Fibroblast of villous mesenchyme (primary cell): ENCODE measurements at regions not wholly inside any gene's neighbourhood (a gene's known extent, or its start where the extent isn't known, plus 50 kb on each side); places are given as distances from the start of the nearest gene placed in this dataset.

Experiments used
- DNase-seq: peaks from one replicate; pipeline ENCODE4 v3.0.0-alpha.2; 2010; ENCODE audit warnings: low read depth
- H3K4me3 ChIP-seq: 2 replicates; pipeline ENCODE4 v1.5.1; 2011; ENCODE audit warnings: low read depth, mild to moderate bottlenecking, low read length
- TF ChIP-seq, protein P1 (sequence below): IDR thresholded peaks from 2 replicates; pipeline ENCODE4 v1.5.1; 2012; ENCODE audit warnings: low read depth, mild to moderate bottlenecking, low read length; ENCODE audit not compliant: insufficient read depth

DNA sequence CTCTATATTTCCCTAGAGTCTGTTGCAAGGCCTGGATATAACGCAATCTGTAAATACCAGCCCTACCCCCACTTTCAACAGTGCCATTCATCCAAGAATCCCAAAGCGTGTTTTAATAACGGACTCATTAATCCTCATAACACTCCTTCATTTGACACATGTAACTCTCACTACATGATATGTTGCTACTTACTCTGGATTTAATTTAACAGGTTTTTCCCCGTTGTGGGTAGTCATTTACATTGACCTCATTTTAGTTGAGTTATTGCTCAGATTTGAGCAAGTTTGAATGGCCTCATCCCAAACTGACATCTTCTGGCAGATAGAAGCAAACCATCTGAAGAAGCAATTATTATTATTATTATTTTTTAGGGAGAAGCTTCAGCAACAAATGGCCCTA, 125.4 kb upstream of the NPVF start:
- TF ChIP-seq, protein P1, sequence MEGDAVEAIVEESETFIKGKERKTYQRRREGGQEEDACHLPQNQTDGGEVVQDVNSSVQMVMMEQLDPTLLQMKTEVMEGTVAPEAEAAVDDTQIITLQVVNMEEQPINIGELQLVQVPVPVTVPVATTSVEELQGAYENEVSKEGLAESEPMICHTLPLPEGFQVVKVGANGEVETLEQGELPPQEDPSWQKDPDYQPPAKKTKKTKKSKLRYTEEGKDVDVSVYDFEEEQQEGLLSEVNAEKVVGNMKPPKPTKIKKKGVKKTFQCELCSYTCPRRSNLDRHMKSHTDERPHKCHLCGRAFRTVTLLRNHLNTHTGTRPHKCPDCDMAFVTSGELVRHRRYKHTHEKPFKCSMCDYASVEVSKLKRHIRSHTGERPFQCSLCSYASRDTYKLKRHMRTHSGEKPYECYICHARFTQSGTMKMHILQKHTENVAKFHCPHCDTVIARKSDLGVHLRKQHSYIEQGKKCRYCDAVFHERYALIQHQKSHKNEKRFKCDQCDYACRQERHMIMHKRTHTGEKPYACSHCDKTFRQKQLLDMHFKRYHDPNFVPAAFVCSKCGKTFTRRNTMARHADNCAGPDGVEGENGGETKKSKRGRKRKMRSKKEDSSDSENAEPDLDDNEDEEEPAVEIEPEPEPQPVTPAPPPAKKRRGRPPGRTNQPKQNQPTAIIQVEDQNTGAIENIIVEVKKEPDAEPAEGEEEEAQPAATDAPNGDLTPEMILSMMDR: no peak
- no peak for DNase-seq
- H3K4me3 ChIP-seq: no peak overlapping the region

DNA sequence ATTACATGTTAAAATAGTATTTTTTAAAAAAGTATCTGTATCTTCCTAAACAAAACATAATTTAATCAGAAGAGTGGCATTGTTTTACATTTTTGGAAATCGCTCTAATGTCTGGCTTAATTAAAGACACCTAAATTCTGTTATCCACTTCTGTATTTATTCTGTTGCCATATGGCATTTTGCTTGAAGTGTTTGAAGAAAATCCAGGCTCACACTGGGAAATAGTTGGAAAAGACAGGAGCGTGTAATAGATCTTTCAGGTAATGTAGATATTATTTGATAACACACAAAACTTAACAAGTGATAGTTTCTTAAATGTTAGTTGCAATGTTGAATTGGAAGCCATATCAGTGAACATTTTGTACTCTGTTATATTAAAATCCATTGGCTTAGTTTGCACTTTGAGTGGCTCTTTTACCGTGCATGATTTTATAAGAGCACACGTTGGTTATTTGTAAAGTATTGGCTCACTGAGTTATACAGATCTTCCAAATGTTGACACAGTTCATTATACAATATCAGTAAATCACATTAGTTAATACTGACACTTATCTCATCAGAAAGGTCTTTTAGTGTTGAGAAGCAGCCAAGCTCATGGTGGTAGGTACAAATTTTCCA, 128.4 kb upstream of the NPVF start:
- DNase-seq: no peak

DNA sequence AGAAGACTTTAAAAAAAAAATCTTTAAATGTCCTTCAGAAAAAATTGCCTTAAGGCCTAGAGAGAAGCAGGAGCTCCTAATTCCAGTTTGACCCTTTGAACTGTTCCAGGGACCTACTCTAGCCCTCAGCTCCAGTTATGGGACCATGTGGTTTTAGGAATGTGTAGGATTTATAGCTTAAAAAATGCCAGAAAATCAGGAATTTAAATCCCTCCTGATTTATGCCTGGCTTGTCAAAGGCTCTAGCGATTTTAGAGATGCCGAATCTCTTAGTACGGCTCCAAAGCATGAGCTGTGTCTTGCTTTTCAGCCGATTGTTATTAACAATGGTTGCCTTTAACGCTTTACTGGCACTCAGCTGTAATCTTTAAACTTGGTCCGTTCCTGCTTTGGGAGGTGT, 130.6 kb upstream of the NPVF start:
- H3K4me3 ChIP-seq: no peak overlapping the region
- no peak for DNase-seq
- TF ChIP-seq, protein P1: no peak

More for the DNA sequence above, 128.4 kb upstream of the NPVF start:
- TF ChIP-seq, protein P1: no peak
- H3K4me3 ChIP-seq: no peak overlapping the region

DNA sequence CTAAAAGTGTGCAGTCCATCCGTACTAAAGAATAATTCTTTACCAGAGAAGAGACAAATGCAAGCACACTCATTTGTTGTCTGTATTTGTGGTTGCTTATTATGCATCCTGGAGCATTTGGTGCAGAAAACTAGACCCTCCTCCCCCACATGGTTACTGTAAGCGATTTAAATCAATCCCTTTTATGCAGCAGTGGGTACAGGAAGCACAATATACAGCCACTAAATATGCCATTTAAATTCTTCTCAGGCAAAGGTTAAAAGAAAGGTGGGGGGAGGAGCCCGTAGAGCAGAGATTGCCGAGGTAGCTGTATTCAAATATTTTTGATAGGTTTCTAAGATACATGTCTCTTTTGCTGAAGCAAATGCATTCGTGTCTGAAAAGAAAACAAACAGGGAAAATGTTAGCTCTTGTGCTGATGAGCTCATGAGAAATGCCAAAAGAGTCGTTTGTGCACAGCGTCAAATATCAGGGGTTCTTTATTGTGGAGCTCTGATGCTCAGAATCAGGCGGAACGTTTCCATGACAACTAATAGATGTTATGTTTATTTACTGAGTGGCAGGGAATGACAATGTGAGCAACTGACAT, 131.3 kb upstream of the NPVF start:
- TF ChIP-seq, protein P1: no peak
- no peak for DNase-seq
- H3K4me3 ChIP-seq: no peak overlapping the region

DNA sequence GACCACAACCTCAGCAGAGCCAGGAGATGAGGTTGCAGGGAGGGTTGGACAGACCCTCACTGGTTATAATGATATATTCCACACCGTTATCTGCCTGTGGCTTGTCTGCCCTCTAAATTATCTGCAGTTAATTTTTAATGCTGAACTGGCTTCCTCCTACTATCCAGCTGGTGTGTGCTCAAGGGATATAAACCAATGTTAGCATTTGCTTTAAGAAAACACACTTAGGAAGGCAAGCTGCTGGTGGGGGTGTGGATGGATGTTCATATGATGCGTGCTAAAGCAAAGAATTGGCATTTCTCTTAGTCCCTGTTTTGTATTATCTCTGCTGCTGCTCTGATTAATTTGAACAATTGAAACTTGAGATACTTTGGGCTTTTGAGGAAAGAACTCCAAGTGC, 132.2 kb upstream of the NPVF start:
- H3K4me3 ChIP-seq: no peak overlapping the region
- DNase-seq: no peak
- TF ChIP-seq, protein P1: no peak

DNA sequence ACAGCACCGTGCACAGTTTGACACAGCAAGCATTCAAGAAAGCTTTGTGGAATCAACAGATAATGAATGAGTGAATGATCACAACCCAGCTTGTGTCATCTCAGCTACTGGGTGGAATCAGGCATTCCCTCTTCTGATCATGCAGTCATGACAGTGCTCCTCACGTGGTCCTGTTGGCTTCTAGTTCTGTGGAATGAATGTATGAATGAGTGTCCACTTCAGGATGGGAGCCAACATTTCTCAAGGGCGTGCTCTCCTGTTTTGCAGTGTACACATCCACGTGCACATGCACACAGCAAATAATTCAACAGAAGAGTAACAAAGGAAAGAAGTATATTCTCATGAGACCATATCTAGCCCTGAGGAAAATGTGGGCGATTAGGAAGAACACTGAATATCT, 133.1 kb upstream of the NPVF start:
- H3K4me3 ChIP-seq: no peak overlapping the region
- DNase-seq: no peak
- TF ChIP-seq, protein P1: no peak

DNA sequence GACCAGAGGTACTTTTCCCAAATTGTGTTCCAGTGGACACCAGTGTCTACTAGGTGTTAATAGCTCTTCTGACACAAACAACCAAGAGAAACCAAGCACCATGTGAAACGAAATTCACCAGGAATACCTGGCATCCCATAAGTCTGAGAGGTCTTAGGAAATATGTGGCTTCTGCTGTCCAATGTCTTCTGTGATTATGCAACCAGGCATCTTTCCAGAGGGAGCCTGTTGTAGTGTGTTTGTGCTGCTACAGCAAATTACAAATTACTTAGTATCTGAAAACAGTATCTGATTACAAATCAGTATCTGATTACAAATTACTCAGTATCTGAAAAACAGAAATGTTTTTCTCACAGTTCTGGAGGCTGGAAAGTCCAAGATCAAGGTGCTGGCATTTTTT, 133.6 kb upstream of the NPVF start:
- TF ChIP-seq, protein P1: no peak
- DNase-seq: peak; percentile 19
- H3K4me3 ChIP-seq: no peak overlapping the region
